GM21825 (cell line): ENCODE measurements at regions not wholly inside any gene's neighbourhood (a gene's known extent, or its start where the extent isn't known, plus 50 kb on each side); places are given as distances from the start of the nearest gene placed in this dataset.
"Not testable (repeated sequence)": the region's sequence is repeated elsewhere in the genome, so short reads cannot be mapped to it uniquely, and the experiment has no call there.

ENCODE experiments used
- ATAC-seq: cut with Tn5 transposase; IDR thresholded peaks from one replicate; pipeline ENCODE4 v1.9.1; 2021; ENCODE audit warnings: mild to moderate bottlenecking, moderate library complexity; ENCODE audit not compliant: unreplicated experiment

DNA sequence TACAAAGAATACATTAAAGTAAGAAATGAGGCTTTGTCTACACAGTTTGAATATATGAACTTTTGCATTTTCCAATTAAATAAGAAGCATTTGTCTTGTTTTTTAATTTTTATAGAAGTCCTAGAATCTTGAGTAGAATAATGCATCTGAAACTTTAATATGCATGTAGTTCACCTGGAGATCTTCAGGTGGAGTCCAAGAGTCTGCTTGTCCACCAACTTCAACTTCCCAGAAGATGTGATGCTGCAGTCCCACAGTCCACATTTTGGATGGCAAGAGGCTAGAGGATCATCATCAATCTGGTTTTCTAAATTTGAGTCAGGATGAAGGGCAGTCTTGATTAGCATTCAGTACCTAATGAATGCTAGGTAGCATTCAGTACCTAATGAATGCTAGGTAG, 357.6 kb upstream of the SOX2 start:
- ATAC-seq, result no peak

GRCh38 chr3:181344331-181344730, 354.8 kb upstream of the DNAJC19 start:
- no peak for ATAC-seq

DNA sequence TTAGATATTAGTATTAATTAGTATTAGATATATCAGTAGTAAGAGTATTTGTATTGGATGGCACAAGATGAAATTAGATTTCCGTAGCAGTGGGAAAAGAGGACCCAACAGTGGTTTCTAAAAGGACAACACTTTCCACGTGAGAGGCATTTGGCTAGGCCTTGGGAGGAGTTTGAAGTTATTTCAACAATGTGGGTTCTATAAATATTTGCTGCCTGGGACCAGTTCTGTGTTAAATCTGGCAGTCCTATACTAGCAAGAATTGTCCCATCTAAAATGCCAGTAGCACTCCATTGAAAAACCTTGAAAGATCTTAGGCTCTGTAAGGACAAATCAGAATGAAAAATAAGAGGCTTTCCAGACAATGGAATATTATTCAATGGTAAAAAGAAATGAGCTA, 347.1 kb upstream of the DNAJC19 start:
- no peak for ATAC-seq

DNA sequence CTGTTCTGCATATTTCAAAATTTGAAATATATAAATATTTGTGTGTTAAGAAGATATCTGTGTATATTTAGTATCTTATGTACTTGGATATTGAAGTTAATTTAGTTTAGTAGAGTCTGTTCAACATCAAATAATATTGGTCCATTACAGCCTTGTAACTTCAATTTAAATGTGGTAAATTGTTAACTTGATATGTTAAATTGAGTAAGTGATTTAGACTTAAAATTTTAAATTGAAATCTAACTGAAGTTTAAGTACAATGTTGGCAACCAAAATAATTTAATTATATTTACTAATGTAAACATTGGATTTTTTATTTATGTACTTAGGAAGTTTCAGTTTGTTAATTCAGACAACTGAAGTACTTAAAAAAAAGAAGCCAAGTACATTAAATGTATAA, 343.9 kb upstream of the DNAJC19 start:
- no peak for ATAC-seq

GRCh38 chr3:181330821-181331563, 341.5 kb upstream of the DNAJC19 start:
- ATAC-seq, result no peak

GRCh38 chr3:181330257-181330656, 340.7 kb upstream of the DNAJC19 start:
- ATAC-seq, result no peak

GRCh38 chr3:181329024-181329423, 339.5 kb upstream of the DNAJC19 start:
- ATAC-seq, result no peak

DNA sequence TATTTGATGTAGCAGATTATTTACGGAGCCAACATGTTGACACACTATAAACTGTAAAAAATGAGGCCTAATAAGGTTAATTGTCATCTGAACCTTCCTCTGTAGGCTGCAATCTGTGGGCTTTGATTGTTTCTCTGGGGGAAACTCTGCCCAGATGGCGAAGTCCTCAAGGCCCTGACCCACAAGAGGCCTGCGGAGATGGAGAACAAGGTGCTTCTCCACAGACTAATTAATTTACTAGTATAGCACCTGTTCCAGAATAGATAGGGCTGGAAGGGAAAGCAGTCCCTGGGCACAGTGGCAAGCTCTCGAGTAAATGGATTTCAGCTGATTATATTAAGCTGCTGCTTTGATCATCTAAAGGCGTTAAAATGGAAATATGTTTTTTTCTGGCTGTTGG, 338.8 kb upstream of the DNAJC19 start:
- ATAC-seq, result no peak

DNA sequence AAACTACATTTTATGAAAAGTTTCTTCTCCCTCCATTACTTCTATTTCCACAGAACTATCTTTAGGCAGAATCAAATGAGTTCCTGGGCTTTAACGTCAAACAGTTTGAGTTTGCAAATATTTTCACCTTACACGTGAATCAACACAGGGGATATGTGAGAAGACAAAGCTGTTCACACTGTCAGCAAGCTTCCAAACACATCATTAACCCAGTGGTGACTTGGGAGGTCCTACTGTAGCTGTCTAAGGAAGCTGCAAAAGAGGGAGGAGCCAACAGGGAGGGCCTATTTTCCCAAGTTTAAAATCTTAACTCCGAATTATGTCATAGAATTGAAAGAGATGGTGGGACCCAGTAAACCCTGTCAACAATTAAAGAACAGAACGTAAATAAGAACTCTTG, 337.8 kb upstream of the DNAJC19 start:
- no peak for ATAC-seq

DNA sequence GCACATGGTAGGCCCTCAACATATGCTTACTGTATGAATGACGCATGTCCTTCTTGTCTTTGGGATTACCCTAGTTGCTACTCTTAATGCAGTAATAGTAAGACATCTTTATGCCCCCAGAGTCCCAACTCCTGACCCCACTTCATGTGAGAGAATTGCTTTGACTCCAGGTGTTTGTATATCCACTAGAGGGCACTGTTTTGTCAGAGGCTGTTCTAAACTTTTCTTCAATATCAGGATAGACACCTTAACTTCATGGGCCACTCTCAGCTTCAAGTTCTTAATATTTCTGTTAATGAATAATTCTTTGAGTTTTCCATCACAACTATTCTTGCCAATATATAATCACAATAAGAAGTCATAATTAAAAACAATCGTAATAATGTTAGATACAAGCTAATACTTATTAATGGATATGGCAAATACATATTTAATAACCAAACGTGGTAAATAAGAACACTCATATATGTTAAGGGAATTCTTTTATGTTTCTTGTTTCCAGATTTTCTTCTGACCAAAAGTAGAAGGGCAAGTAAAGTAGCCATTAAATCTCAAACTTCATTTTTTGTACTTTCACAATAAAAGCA, 337.2 kb upstream of the DNAJC19 start:
- ATAC-seq, result no peak

DNA sequence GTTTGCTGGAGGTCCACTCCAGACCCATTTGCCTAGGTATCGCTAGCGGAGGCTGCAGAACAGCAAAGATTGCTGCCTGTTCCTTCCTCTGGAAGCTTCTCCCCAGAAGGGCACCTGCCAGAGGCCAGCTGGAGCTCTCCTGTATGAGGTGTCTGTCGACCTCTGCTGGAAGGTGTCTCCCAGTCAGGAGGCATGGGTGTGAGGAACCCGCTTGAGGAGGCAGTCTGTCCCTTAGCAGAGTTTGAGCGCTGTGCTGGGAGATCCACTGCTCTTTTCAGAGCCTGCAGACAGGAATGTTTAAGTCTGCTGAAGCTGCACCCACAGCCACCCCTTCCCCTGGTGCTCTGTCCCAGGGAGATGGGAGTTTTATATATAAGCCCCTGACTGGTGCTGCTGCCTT, 335.0 kb upstream of the DNAJC19 start:
- not testable (repeated sequence) for ATAC-seq

- ATAC-seq, result no peak
Observed at GRCh38 chr3:181318321-181318720, 328.8 kb upstream of the DNAJC19 start.

DNA sequence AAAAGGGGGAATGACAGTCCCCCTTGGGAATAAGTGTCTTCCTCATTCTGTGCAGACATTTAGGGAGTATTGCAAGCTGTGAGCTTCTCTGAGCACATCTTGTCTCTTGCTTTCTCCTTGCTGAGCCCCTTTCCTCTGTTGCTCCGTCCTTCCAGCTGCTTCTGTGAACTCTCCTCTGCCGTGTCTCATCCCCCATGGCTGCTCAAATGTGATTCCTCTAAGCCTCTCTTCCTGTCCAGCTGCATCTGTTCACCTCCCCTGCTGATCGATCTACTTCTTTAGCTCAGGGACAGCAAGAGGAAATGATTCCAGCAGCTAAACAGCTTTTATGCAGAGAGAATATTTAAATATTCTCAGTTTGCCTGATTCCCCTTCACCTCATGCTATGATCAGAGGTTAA, 328.0 kb upstream of the DNAJC19 start:
- no peak for ATAC-seq

GRCh38 chr3:181316482-181316881, 326.9 kb upstream of the DNAJC19 start:
- no peak for ATAC-seq

DNA sequence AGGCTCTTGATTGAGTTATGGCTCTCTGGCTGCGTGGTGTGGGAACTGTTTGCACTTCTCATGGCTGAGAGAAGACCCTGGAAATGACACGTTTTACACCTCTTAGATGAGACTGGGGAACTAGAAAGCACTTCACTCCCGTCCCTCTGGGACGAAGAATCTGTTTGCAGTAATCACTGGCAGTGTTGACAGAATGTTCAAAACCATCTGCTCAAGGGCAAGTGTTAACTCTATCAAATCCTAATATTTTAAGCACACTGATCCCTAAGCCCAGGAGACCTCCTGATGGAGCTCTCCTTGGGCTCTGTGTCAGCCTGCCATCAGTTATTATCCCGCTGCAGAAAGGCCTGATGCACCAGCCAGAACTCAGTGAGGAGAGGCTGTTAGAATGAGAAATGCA, 323.8 kb upstream of the DNAJC19 start:
- no peak for ATAC-seq

DNA sequence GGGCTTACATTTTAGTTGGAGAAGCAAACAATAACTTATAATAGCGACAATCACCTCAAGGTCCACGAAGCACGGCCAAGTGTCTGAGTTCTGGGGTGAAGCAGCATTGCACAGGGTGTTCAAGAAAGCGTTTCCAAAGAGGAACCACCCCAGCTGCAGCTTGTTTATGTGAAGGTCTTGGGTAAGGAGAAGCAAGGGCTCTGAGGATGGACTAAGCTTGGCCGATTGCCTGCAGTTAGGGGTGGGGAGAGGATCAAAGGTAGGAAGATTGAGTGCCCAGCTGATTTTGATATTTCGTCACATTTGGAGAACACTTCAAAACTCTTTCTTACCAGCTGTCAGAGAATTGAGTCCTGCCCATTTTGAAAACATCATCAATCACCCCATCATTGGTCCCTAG, 321.6 kb upstream of the DNAJC19 start:
- no peak for ATAC-seq

GRCh38 chr3:181302960-181303359, 313.4 kb upstream of the DNAJC19 start:
- no peak for ATAC-seq

- no peak for ATAC-seq
Observed at GRCh38 chr3:181300033-181300432, 310.5 kb upstream of the DNAJC19 start.

DNA sequence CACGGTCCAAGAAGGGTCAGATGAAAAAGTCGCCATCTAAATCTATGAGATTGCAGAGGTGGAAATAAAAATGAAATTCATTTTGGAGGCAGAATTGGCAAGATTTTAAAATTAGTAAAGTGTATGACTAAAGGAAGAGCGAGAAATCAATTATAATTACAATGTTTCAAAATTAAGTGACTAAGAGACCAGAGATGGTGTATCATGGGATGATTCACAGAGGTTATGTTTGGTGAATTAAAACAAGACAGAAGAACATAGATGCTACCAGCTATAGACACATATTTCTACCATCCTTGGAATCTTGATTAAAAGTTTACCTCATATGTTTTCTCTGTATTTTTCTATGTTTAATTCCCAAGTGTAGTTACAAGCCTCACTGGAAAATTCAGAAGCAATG, 308.9 kb upstream of the DNAJC19 start:
- no peak for ATAC-seq

DNA sequence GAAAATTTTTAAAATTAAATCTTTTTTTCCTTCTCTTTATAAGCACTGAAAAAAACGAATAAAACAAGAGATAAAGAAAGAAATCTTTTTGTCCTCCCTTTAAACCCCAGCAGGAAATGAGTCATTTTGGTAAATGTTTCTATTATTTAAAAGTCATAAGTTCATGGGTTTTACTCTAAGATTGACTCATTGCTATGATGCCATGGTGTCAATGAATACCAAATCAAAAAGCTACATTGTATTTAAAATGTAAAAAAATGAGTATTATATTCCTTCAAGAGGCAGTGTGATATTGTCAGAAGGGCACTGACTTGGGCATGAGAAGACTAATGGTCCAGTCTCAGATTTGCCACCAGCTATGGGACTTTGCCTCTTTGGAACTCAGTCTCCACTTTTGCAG, 303.4 kb upstream of the DNAJC19 start:
- ATAC-seq, result peak; percentile 87

DNA sequence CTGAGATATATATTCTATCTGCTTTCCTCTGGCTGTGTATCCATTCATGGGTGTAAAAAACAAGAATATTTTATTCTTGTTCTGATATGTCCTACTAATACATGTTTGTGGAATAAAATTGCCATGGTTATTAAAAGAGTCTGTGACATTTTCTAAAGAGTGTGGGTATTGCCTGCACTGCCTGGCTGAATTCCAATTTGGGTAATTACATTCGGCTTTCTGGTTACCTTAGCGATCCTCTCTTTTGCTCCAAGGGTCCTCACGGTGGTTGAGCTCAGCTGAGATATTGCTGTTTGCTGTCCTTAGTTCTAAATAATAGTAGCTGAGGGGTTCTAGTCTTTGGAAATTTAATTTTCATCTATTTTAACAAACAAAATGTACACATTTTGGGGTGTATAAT, 301.4 kb upstream of the DNAJC19 start:
- no peak for ATAC-seq

DNA sequence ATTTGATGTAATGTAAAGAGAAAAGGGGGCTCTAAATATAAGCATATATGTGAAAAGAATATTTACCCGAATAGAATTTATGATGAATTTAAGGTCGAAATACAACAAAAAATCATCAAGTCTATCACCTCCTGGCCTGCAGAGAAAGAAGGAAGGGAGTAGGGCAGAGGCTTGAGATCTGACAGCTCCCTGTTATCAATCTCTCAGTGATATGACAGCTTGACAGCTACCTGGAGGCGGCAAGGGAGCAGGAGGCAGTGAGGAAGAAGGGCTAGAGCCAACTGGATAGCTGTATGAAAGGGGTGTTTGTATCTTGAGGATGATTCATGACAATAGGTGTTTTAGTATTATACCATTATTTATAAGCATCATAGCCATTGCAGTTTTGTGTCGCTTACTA, 299.8 kb upstream of the DNAJC19 start:
- ATAC-seq, result no peak

DNA sequence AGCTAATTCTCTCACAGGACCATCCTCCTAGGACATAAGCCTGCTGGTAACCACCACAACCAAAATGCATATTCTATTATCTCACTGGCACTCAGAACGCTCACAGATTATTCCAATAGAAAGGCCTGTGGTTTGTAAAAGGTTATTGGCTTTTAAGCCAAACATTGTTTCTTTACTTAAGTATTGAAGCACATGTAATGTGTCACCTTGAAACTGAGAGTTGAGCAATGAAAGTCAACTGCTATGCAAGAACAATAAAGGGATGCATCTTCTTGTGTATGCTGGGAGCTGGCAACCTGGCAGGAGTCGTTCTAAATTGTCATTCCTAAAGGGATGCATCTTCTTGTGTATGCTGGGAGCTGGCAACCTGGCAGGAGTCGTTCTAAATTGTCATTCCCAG, 298.6 kb upstream of the DNAJC19 start:
- no peak for ATAC-seq
